PC-3 (cell line): ENCODE measurements at regions not wholly inside any gene's neighbourhood (a gene's known extent, or its start where the extent isn't known, plus 50 kb on each side); places are given as distances from the start of the nearest gene placed in this dataset.

ENCODE experiments used
- ATAC-seq: fragments of 200-7000 bp; cut with Tn5 transposase; 2 replicates; pipeline ENCODE4 v1.9.1; 2020; ENCODE audit warnings: mild to moderate bottlenecking, moderate library complexity
- BruUV-seq: library from RNA; stranded (reverse); fragments of 400-500 nt; replicated peaks from 2 replicates; lab custom pipeline; 2021; lab: Mats Ljungman, UMichigan
- CTCF ChIA-PET: fragments of 300-600 bp; sonication (Branson Sonifier 250); formaldehyde crosslinking; loops from one replicate; lab custom pipeline; 2022; ENCODE audit warnings: antibody characterized with exemption; lab: Charles Lee
- POLR2A ChIA-PET: fragments of 300-600 bp; sonication (Branson Sonifier 250); formaldehyde crosslinking; loops from one replicate; lab custom pipeline; 2022; ENCODE audit warnings: antibody characterized with exemption; ENCODE audit not compliant: unreplicated experiment; lab: Charles Lee
- DNase-seq: peaks from one replicate; pipeline ENCODE4 v3.0.0-alpha.2; 2015
- H2AFZ ChIP-seq: fragments of 300-600 bp; sonication (generic); 2 replicates; pipeline ENCODE4 v1.6.0; 2016; ENCODE audit warnings: antibody characterized with exemption, low read length
- H3F3A ChIP-seq: fragments of 300-600 bp; sonication (generic); one replicate; pipeline ENCODE4 v1.6.0; 2017; ENCODE audit warnings: antibody characterized with exemption, low read length, control low read depth, mild to moderate bottlenecking; ENCODE audit not compliant: unreplicated experiment
- H3K27ac ChIP-seq: fragments of 300-600 bp; sonication (generic); 2 replicates; pipeline ENCODE4 v1.5.1; 2016; ENCODE audit warnings: mild to moderate bottlenecking, low read length
- H3K27me3 ChIP-seq: fragments of 300-600 bp; sonication (generic); 2 replicates; pipeline ENCODE4 v1.6.1; 2016; ENCODE audit warnings: low read length, mixed read lengths
- H3K36me3 ChIP-seq: fragments of 300-600 bp; sonication (generic); 2 replicates; pipeline ENCODE4 v1.6.1; 2016; ENCODE audit warnings: low read depth, mixed run types, low read length, mixed read lengths
- H3K4me1 ChIP-seq: fragments of 300-600 bp; sonication (generic); 2 replicates; pipeline ENCODE4 v1.5.1; 2016; ENCODE audit warnings: low read length; ENCODE audit not compliant: insufficient read depth
- H3K4me2 ChIP-seq: fragments of 300-600 bp; sonication (generic); 2 replicates; pipeline ENCODE4 v1.6.0; 2016; ENCODE audit warnings: low read length
- H3K4me3 ChIP-seq: fragments of 300-600 bp; sonication (generic); 2 replicates; pipeline ENCODE4 v1.5.1; 2016; ENCODE audit warnings: mild to moderate bottlenecking, low read length, mixed read lengths
- H3K79me2 ChIP-seq: fragments of 300-600 bp; sonication (generic); 2 replicates; pipeline ENCODE4 v1.6.1; 2017; ENCODE audit warnings: low read length, mixed read lengths
- H3K9ac ChIP-seq: fragments of 300-600 bp; sonication (generic); 2 replicates; pipeline ENCODE4 v1.6.0; 2016; ENCODE audit warnings: mild to moderate bottlenecking, low read length
- H3K9me2 ChIP-seq: fragments of 300-600 bp; sonication (generic); replicated peaks from 2 replicates; pipeline ENCODE4 v1.6.1; 2016; ENCODE audit warnings: mixed run types, low read length, mixed read lengths
- H3K9me3 ChIP-seq: fragments of 300-600 bp; sonication (generic); 2 replicates; pipeline ENCODE4 v1.6.1; 2016; ENCODE audit warnings: low read length, mixed read lengths
- H4K20me1 ChIP-seq: fragments of 300-600 bp; sonication (generic); 2 replicates; pipeline ENCODE4 v1.6.1; 2016; ENCODE audit warnings: low read length, mixed read lengths
- EZH2 ChIP-seq: fragments of 300-600 bp; sonication (generic); IDR thresholded peaks from one replicate; pipeline ENCODE4 v1.6.1; 2017; ENCODE audit warnings: antibody characterized with exemption, mild to moderate bottlenecking, low read length; ENCODE audit not compliant: unreplicated experiment
- EZH2phosphoT487 ChIP-seq: fragments of 300-600 bp; sonication (generic); IDR thresholded peaks from 2 replicates; pipeline ENCODE4 v1.6.1; 2018; ENCODE audit warnings: mild to moderate bottlenecking, antibody characterized with exemption, low read length, borderline replicate concordance
- intact Hi-C: fragments of 100-400 bp; cut with micrococcal nuclease; formaldehyde crosslinking; loops from 2 replicates; pipeline ENCODE4 v1.9.0; 2023
- TF ChIP-seq, protein P1 (sequence below): fragments of 300-600 bp; sonication (generic); conservative IDR thresholded peaks from 2 replicates; pipeline ENCODE4 v1.5.1; 2017; ENCODE audit warnings: antibody characterized with exemption, low read depth, mild to moderate bottlenecking, low read length

GRCh38 chr7:1361016-1361755, 98.1 kb downstream of the MICALL2 start:
- ATAC-seq (no peak), DNase-seq (no peak)
- no TSS peak for BruUV-seq
- H2AFZ ChIP-seq: no peak overlapping the region
- H4K20me1 ChIP-seq: no peaks in the 10 kb centered on the region
- intact Hi-C loops: no loop called here
- no peaks in the 10 kb centered on the region for H3F3A ChIP-seq
- H3K27me3 ChIP-seq: peaks cover 6% of the 10 kb centered on the region; the same call in 1 of the 2 replicates
- no peak overlapping the region for H3K9ac ChIP-seq
- H3K9me3 ChIP-seq: no peaks in the 10 kb centered on the region
- POLR2A ChIA-PET: no interaction called here
- TF ChIP-seq EZH2phosphoT487 (no peak), EZH2 (no peak)
- TF ChIP-seq, protein P1, sequence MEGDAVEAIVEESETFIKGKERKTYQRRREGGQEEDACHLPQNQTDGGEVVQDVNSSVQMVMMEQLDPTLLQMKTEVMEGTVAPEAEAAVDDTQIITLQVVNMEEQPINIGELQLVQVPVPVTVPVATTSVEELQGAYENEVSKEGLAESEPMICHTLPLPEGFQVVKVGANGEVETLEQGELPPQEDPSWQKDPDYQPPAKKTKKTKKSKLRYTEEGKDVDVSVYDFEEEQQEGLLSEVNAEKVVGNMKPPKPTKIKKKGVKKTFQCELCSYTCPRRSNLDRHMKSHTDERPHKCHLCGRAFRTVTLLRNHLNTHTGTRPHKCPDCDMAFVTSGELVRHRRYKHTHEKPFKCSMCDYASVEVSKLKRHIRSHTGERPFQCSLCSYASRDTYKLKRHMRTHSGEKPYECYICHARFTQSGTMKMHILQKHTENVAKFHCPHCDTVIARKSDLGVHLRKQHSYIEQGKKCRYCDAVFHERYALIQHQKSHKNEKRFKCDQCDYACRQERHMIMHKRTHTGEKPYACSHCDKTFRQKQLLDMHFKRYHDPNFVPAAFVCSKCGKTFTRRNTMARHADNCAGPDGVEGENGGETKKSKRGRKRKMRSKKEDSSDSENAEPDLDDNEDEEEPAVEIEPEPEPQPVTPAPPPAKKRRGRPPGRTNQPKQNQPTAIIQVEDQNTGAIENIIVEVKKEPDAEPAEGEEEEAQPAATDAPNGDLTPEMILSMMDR: no peak
- no peaks in the 10 kb centered on the region for H3K36me3 ChIP-seq
- H3K79me2 ChIP-seq: no peaks in the 10 kb centered on the region
- peaks cover 4% of the 10 kb centered on the region; the same call in 1 of the 2 replicates for H3K4me1 ChIP-seq
- H3K4me3 ChIP-seq: no peak overlapping the region
- CTCF ChIA-PET: interaction anchor here (0.6 kb wide), 1 partner anchor 10 kb away, joined by 10 read pairs; no protein-coding TSS in a partner anchor
- H3K4me2 ChIP-seq: no peak overlapping the region
- no peaks in the 10 kb centered on the region for H3K9me2 ChIP-seq
- no peak overlapping the region for H3K27ac ChIP-seq

DNA sequence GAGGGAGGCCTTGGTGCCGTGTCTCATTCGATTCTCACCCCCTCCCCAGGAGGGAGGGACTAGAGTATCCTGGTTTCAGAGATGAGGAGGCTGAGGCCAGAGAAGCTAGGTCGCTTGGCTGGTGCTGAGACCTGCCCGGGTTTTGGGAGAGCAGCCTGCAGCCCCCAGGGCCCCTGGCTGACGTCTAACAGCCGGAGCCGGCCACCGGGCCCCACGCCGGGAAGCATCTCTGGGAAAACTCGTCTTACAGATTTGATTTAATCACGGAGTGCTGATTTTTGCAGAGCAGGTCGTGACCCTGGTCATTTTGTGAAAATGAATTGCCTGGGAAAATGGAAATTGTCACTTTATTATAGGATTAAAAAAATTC, 97.5 kb downstream of the MICALL2 start:
- no peak overlapping the region for H3K4me2 ChIP-seq
- DNase-seq (no peak), ATAC-seq (no peak)
- ChIA-PET POLR2A (no interaction called here), CTCF (no interaction called here)
- H3K27ac ChIP-seq: no peak overlapping the region
- H2AFZ ChIP-seq: no peak overlapping the region
- no TSS peak for BruUV-seq
- H3K9ac ChIP-seq: no peak overlapping the region
- H3K79me2 ChIP-seq: no peaks in the 10 kb centered on the region
- intact Hi-C loops: no loop called here
- H3K9me3 ChIP-seq: no peaks in the 10 kb centered on the region
- no peaks in the 10 kb centered on the region for H3F3A ChIP-seq
- H3K4me3 ChIP-seq: no peak overlapping the region
- no peaks in the 10 kb centered on the region for H3K36me3 ChIP-seq
- H4K20me1 ChIP-seq: no peaks in the 10 kb centered on the region
- TF ChIP-seq EZH2phosphoT487 (no peak), EZH2 (no peak)
- TF ChIP-seq, protein P1: no peak
- H3K9me2 ChIP-seq: no peaks in the 10 kb centered on the region
- peaks cover 9% of the 10 kb centered on the region; the same call in 1 of the 2 replicates for H3K27me3 ChIP-seq
- H3K4me1 ChIP-seq: peaks cover 4% of the 10 kb centered on the region; the same call in 1 of the 2 replicates

GRCh38 chr7:1362301-1362700, 97.0 kb downstream of the MICALL2 start:
- no peaks in the 10 kb centered on the region for H3K36me3 ChIP-seq
- intact Hi-C loops: no loop called here
- ATAC-seq (no peak), DNase-seq (no peak)
- H3K27ac ChIP-seq: no peak overlapping the region
- H3K4me2 ChIP-seq: no peak overlapping the region
- no peaks in the 10 kb centered on the region for H4K20me1 ChIP-seq
- no peak overlapping the region for H3K4me3 ChIP-seq
- ChIA-PET POLR2A (no interaction called here), CTCF (no interaction called here)
- no peak overlapping the region for H3K9ac ChIP-seq
- peaks cover 9% of the 10 kb centered on the region; the same call in 1 of the 2 replicates for H3K27me3 ChIP-seq
- H3K79me2 ChIP-seq: no peaks in the 10 kb centered on the region
- peaks cover 4% of the 10 kb centered on the region; the same call in 1 of the 2 replicates for H3K4me1 ChIP-seq
- no peaks in the 10 kb centered on the region for H3K9me2 ChIP-seq
- H3K9me3 ChIP-seq: no peaks in the 10 kb centered on the region
- no peaks in the 10 kb centered on the region for H3F3A ChIP-seq
- no TSS peak for BruUV-seq
- H2AFZ ChIP-seq: no peak overlapping the region
- TF ChIP-seq EZH2phosphoT487 (no peak), EZH2 (no peak)
- TF ChIP-seq, protein P1: no peak
